GM23338 (cell line): ENCODE measurements at regions not wholly inside any gene's neighbourhood (a gene's known extent, or its start where the extent isn't known, plus 50 kb on each side); places are given as distances from the start of the nearest gene placed in this dataset.

ENCODE experiments used
- CTCF ChIP-seq, 2 experiments: fragments of 200-600 bp in 1 of 2; sonication (generic) in 1 of 2; conservative IDR thresholded peaks; 2 replicates each; pipeline versions ENCODE4 v1.5.1 to v1.6.1; 2016 to 2017; ENCODE audit warnings: antibody characterized with exemption in 2 of 2, low read depth in 2 of 2, mild to moderate bottlenecking in 2 of 2, moderate library complexity in 1 of 2
- EZH2 ChIP-seq: fragments of 200-600 bp; sonication (generic); IDR thresholded peaks from one replicate; pipeline ENCODE4 v1.8.0; 2017; ENCODE audit warnings: antibody characterized with exemption, mild to moderate bottlenecking, low read depth; ENCODE audit not compliant: unreplicated experiment
- EZH2phosphoT487 ChIP-seq: fragments of 200-600 bp; sonication (generic); IDR thresholded peaks from one replicate; pipeline ENCODE4 v1.8.1; 2018; ENCODE audit warnings: antibody characterized with exemption; ENCODE audit not compliant: unreplicated experiment
- JUNB ChIP-seq: IDR thresholded peaks from one replicate; pipeline ENCODE4 v1.6.1; 2016; ENCODE audit warnings: antibody characterized with exemption; ENCODE audit not compliant: unreplicated experiment
- NANOG ChIP-seq: IDR thresholded peaks from 2 replicates; pipeline ENCODE4 v1.6.1; 2016; ENCODE audit warnings: antibody characterized with exemption, borderline replicate concordance
- POLR2AphosphoS5 ChIP-seq: IDR thresholded peaks from 2 replicates; pipeline ENCODE4 v1.6.1; 2016; ENCODE audit warnings: antibody characterized with exemption, low read depth
- REST ChIP-seq: IDR thresholded peaks from one replicate; pipeline ENCODE4 v1.6.1; 2018; ENCODE audit warnings: antibody characterized with exemption; ENCODE audit not compliant: unreplicated experiment
- ZNF114 ChIP-seq: fragments of 250-450 bp; sonication (Bioruptor Pico); IDR thresholded peaks from 2 replicates; pipeline ENCODE4 v1.5.0; 2020; ENCODE audit warnings: mild to moderate bottlenecking, moderate library complexity

- TF ChIP-seq EZH2phosphoT487: no peak
- TF ChIP-seq CTCF (conservative IDR thresholded peaks at IDR 0.05; ENCODE audit: low read depth in 2 of 2): no peak
- TF ChIP-seq ZNF114 (CRISPR knock-in tag): no peak
- TF ChIP-seq JUNB: no peak
- no peak for TF ChIP-seq EZH2
- TF ChIP-seq REST: no peak
- no peak for TF ChIP-seq NANOG
- TF ChIP-seq POLR2AphosphoS5: no peak
Measured at GRCh38 chr10:129199826-129200225, 267.2 kb upstream of the MGMT start.
